ENCODE measurements at regions not wholly inside any gene's neighbourhood (a gene's known extent, or its start where the extent isn't known, plus 50 kb on each side); places are given as distances from the start of the nearest gene placed in this dataset.

DNA sequence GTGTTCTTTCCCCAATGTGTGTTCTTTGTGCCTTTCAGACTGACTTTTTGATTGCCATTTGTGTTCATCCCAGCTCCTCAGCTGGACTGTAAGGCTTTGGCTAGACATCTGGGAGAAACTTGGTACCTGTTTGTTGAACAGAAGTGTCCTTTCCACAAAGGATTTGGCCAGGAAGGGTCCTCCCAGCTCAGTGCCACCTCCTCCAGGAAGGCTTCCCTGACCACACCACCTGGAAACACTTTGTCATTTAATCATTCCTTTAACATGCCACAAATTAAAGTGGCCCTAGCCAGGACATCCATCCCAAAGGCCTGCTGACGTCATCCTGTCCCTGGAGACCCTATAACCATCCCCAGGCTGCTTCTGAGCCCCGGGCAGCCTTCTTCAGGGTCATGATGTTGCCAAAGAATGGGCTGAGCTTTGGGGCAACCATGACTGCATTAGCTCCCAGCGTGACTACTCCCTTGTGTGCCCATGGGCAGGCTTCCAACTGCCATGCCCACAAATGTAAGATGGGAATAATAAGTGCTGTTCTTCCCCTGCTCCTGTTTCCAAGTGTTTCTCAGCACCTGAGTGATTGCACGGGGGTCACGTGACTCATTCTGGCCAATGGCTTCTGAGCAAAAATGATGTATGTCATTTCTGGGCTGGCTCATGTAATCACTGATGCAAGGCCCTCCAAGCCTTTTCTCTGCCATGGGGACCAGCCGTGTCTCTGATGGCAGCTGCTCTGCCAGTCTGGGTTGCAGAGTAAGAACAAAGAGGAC lies 112.5 kb upstream of the SMAD3 start (continued):
- TF ChIP-seq, protein P1, sequence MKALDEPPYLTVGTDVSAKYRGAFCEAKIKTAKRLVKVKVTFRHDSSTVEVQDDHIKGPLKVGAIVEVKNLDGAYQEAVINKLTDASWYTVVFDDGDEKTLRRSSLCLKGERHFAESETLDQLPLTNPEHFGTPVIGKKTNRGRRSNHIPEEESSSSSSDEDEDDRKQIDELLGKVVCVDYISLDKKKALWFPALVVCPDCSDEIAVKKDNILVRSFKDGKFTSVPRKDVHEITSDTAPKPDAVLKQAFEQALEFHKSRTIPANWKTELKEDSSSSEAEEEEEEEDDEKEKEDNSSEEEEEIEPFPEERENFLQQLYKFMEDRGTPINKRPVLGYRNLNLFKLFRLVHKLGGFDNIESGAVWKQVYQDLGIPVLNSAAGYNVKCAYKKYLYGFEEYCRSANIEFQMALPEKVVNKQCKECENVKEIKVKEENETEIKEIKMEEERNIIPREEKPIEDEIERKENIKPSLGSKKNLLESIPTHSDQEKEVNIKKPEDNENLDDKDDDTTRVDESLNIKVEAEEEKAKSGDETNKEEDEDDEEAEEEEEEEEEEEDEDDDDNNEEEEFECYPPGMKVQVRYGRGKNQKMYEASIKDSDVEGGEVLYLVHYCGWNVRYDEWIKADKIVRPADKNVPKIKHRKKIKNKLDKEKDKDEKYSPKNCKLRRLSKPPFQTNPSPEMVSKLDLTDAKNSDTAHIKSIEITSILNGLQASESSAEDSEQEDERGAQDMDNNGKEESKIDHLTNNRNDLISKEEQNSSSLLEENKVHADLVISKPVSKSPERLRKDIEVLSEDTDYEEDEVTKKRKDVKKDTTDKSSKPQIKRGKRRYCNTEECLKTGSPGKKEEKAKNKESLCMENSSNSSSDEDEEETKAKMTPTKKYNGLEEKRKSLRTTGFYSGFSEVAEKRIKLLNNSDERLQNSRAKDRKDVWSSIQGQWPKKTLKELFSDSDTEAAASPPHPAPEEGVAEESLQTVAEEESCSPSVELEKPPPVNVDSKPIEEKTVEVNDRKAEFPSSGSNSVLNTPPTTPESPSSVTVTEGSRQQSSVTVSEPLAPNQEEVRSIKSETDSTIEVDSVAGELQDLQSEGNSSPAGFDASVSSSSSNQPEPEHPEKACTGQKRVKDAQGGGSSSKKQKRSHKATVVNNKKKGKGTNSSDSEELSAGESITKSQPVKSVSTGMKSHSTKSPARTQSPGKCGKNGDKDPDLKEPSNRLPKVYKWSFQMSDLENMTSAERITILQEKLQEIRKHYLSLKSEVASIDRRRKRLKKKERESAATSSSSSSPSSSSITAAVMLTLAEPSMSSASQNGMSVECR (CRISPR knock-in tag; IDR thresholded peaks at IDR 0.05): no peak
- no peak for TF ChIP-seq CEBPG (CRISPR knock-in tag; IDR thresholded peaks at IDR 0.05)
- TF ChIP-seq CEBPG (tag; conservative IDR thresholded peaks at IDR 0.05 in 1 of 2, IDR thresholded peaks at IDR 0.05 in 1 of 2): no peak
- no peak for TF ChIP-seq BRCA1 (IDR thresholded peaks at IDR 0.05)
- no peak for TF ChIP-seq BRCA1 (CRISPR knock-in tag; IDR thresholded peaks at IDR 0.05)
- no peak for TF ChIP-seq ZNF239 (CRISPR knock-in tag; IDR thresholded peaks at IDR 0.05)
- peak; percentile 96 for TF ChIP-seq TFE3 (CRISPR knock-in tag; IDR thresholded peaks at IDR 0.05)
- TF ChIP-seq ZNF24 (IDR thresholded peaks at IDR 0.05): peak; percentile 92
- no peak for TF ChIP-seq ZNF408 (CRISPR knock-in tag; IDR thresholded peaks at IDR 0.05; ENCODE audit: low read depth)
